HG03097 (cell line): ENCODE measurements at regions not wholly inside any gene's neighbourhood (a gene's known extent, or its start where the extent isn't known, plus 50 kb on each side); places are given as distances from the start of the nearest gene placed in this dataset.
"Not testable (repeated sequence)": the region's sequence is repeated elsewhere in the genome, so short reads cannot be mapped to it uniquely, and the experiment has no call there.

Experiments used
- ATAC-seq: cut with Tn5 transposase; IDR thresholded peaks from one replicate; pipeline ENCODE4 v1.9.1; 2021; ENCODE audit not compliant: unreplicated experiment, low FRiP score

DNA sequence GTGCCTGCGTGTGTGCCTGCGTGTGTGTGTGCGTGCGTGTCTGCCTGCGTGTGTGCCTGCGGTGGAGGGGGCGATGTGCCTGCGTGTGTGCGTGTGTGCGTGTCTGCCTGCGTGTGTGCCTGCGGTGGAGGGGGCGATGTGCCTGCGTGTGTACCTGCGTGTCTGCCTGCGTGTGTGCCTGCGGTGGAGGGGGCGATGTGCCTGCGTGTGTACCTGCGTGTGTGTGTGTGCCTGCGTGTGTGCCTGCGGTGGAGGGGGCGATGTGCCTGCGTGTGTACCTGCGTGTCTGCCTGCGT is 116.7 kb upstream of the ZNF516 start:
- ATAC-seq, result not testable (repeated sequence)

DNA sequence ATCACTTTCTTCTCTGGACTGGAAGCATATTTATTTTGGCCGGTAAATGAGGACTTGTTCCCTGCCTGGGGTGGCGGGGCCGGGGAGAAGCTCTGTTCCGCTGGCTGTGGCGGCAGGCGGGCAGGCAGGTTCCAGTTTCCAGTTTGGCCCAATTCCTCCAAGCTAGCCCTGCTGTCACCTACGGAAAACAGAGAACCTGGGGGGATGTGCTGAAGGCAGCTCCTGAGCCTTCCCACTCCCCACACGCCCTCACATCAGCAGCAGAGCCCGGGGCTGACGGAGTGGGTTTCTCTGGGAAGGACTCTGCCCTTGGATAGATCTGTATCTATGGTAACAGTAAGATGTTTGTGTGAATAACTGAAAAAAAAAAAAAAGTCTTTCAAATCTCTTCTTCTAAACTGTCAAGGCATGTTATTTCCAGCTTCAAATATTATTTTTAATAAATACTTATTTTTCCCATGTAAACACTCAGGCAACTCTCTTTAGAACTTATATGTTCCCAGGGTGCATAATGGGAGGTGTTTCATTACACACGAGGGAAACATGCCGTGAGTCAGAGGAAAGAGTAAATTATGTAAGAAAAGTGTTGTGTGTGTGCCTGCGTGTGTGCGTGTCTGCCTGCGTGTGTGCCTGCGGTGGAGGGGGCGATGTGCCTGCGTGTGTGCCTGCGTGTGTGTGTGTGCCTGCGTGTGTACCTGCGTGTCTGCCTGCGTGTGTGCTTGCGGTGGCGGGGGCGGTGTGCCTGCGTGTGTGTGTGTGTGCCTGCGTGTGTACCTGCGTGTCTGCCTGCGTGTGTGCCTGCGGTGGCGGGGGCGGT is 116.1 kb upstream of the ZNF516 start:
- ATAC-seq, result no peak

DNA sequence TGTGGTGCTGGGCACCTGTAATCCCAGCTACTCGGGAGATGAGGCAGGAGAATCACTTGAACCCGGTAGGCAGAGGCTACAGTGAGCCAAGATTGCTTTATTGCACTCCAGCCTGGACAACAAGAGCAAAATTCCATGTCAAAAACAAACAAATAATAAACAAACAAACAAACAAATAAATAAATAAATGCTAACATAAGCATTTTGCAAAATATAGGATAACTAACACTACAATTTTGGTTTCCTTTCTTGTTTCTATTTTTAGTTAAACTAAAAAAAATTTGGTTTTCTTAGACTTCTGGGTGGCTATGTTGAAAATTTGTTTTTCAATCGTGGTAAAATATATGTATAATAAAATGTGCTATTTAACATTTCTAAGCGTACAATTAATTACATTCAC is 115.0 kb upstream of the ZNF516 start:
- no peak for ATAC-seq

DNA sequence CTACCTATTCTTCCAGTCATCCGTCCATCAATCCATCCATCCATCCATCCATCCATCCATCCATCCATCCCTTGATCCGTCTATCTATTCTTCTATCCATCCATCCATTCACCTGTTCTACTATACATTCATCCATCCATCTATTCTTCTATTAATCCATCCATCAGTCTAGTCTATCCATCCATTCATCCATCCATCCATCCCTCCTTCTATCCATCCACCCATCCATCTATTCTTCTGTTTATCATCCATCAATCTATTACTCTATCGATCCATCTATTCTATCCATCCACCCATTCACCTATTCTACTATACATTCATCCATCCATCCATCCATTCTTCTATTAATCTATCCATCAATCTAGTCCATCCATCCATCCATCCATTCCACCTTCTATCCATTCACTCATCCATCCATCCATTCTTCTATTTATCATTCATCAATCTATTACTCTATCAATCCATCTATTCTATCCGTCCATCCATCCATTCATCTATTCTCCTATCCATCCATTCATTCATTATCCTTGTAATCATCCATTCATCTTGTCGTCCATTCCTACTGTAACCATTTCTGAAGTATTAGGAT is 110.4 kb upstream of the ZNF516 start:
- no peak for ATAC-seq

DNA sequence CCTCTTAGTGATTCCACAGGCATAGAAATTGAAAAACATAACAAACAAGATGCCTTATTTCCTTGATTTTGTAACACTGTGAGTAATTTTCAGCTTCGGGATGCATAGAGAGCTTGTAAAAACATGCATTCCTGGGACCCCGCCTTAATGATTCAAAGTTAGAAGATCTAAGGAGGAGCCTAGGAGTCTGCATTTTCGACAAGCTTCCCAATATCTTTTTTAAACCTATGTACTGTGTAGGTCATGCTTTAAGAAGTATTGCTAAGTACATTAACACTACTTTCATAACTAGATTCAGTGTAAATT is 109.8 kb upstream of the ZNF516 start:
- no peak for ATAC-seq

DNA sequence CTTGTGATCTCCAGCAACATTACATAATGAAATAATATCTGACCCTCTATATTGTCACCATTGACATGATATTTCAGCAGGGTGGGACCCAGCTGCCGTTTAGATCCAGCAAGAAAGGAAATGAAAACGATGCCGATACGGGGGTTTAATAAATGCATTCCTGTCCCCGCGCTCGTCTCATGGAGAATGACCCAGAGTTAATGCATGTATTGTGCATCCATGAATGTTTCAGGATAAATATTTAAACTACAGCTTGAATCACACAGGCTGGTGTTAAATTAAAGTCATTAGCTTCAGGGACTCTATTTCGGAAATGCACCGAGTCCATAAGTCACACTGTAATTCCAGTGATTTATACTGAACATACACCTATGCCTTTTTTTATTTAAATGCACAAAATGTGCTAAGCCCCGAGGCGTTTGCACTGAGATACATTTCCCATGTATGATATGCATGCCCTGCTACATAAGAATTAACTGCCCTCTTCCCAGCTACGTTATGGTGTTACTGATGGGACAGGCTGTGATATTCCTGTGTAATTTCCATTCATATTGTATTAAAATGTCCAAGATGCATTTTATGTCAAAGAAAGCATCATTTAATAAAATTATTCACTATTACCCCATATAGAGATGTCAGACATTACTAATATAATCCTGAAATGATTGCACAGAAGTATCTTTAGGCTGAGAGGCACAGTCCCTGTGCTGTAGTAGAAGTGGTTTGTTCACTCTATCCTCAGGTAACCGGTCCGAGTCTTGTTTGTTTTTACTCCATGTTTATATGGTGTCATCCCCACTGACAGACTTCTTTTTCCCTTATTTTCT is 109.3 kb upstream of the ZNF516 start:
- ATAC-seq, result no peak

DNA sequence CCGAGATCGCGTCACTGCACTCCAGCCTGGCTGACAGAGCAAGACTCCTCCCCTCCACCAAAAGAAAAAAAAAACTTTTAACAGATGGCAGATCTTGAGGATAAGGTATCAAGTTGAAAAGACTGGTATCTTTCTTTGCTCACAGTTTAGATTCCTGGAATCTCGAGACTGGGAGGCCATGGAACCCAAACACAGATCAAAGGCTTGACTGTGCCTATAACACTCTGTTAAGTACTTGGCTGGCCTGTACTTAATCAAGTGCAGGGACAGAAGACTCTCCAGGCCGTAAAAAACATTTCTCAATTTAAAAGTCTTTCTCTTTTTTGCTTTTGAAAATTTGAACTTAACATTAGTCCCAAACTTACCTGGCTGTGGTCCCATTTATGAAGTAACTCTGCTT is 107.1 kb upstream of the ZNF516 start:
- no peak for ATAC-seq

DNA sequence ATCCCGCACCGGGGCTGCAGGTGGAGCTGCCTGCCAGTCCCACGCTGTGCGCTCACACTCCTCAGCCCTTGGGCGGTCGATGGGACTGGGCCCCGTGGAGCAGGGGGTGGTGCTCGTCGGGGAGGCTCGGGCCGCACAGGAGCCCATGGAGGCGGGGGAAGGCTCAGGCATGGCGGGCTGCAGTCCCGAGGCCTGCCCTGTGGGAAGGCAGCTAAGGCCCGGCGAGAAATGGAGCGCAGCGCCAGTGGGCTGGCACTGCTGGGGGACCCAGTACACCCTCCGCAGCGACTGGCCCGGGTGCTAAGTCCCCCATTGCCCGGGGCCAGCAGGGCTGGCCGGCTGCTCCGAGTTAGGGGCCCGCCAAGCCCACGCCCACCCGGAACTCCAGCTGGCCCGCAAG is 105.0 kb upstream of the ZNF516 start:
- not testable (repeated sequence) for ATAC-seq

DNA sequence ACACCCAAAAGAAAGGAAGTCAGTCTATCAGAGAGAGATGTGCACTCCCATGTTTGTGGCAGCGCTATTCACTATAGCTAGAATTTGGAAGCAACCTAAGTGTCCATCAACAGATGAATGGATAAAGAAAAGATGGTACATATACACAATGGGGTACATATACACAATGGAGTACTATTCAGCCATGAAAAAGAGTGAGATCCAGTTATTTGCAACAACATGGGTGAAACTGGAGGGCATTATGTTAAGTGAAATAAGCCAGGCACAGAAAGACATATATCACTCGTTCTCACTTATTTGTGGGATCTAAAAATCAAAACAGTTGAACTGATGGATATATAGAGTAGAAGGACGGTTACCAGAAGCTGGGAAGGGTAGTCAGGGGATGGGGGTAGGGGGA is 99.9 kb upstream of the ZNF516 start:
- ATAC-seq, result no peak

DNA sequence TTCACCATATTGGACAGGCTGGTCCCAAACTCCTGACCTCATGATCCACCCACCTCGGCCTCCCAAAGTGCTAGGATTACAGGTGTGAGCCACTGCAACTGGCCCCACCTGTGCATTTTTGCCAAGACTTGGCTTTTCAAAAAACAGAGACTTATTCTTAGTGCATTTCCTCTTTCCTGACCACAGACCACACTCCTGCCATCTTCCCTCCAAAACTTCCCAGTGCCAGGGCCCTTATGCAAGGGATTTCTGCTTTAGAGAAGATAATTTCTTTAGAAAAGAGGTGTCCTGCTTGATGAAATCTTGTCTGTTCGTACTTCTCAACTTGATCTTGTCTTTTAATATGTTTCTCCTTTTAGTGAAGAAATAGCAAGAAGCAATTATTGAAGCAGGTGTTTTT is 98.8 kb upstream of the ZNF516 start:
- no peak for ATAC-seq

DNA sequence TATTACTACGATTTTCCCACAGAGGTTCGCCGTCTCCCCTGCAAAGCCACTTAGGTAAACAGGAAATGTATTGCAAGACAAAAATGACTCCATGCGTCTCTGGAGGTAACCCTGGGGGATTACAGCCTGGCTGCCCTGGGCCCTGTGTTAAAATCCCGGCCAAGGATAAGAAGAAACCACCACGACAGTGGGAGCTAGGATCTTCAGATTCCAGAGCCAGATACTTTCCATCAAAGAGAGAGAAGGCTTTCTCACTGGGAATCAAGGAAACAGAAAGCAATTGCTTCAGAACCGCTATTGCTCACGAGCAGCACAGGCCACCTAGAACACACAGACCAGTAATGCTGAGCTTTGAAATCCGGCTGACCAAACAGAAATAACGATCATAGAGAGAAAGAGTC is 97.9 kb upstream of the ZNF516 start:
- no peak for ATAC-seq

DNA sequence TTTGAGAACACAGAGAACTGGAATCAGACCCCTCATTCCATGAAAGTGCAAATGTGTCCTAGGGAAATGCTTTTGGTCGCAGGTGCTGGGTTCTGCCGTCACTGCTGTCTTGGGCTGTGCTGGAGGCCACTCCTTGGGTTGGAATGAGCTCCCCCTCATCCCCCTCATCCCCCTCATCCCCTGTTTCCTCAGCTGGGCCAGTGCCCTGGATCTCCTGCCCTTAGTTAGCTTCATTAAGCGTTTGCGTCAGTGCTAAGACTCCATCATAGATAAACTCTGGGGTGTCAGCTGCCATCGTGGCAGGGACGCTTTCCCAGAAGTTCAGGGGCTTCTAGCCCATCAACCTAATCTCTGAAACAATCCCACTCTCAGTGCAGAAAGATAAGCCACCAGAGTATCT is 97.1 kb upstream of the ZNF516 start:
- ATAC-seq, result no peak

DNA sequence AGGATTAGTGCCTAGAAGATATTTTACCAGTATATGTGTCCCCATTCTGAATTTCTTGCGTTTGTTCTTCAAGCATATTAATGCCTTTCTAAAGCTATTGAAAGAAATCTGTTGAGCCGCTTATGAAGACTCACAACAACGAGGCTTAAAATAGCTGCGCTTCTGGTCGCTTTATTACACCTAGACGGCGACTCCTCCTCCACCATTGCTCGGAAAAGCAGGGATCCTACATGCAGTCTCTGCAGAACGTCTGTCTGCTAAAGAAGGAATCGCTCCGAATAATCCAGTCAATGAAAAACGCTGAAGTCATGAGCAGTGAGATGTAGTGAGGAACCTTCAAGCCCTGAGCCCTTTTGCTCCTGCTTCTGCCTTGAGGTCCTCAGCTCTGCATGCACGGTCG is 94.8 kb upstream of the ZNF516 start:
- no peak for ATAC-seq

DNA sequence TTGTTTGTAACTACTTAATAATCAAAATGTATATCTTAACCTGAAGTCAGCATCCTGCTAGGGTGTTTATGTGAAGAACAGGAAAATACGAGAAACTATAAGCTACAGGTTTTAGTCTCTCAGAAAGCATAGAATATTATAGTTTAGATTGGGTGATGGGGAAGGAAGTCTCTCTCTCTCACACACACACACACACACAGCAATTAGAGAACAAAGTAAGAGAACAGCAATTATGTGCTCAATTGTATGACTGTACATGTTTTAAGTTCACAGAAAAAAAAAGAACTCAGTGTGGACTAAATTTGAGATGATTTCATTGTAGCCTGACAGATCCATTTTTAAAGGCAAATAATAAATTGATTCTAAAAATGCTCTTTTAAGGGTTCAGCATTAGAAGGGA is 94.3 kb upstream of the ZNF516 start:
- no peak for ATAC-seq

DNA sequence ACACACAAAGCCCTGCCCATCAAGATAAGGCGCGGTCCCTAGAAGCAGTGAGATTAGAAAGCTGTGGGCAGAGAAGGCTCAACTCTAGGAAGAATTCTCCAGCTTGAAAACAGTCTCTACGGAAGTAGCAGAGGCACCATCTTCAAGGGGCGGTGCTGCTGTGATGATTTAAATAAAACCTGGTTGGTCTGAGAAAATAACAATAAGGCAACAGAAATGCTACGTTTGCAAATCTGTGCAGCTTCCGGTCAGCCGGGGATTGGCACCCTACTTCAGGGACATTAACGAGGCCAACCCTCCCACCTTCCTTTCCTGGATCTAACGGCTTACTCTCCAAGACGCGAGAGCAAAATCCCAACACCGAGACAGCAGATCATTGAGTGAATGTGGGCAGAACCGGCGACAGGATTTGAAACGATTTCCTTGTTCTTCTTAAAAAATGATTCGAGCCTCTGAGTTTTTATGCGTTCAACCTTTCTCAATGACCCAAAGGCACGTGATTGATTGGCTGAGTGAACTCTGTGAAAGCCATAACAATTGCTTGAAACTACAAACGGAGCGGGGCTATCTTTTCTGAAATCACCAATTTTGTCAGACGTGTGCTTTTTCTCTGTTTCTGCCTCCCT is 93.7 kb upstream of the ZNF516 start:
- no peak for ATAC-seq

DNA sequence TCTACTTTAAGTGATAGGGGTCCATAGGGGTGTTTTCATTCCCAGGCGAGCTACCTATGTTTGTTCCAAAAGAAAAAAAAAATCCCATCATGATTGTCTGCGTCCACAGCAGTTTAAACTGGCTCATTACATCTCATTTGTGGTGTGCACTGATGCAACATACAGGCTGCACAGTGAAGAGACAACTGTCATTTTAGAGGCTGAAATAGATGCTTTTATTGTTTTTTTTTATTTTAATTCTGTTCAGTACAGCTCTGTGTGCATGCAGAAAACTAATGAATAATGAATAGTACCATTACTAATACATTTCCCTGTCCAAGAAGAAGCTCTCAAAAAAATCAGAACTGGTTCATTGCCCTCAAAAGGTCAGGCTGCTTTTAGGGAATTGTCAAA is 92.8 kb upstream of the ZNF516 start:
- no peak for ATAC-seq

DNA sequence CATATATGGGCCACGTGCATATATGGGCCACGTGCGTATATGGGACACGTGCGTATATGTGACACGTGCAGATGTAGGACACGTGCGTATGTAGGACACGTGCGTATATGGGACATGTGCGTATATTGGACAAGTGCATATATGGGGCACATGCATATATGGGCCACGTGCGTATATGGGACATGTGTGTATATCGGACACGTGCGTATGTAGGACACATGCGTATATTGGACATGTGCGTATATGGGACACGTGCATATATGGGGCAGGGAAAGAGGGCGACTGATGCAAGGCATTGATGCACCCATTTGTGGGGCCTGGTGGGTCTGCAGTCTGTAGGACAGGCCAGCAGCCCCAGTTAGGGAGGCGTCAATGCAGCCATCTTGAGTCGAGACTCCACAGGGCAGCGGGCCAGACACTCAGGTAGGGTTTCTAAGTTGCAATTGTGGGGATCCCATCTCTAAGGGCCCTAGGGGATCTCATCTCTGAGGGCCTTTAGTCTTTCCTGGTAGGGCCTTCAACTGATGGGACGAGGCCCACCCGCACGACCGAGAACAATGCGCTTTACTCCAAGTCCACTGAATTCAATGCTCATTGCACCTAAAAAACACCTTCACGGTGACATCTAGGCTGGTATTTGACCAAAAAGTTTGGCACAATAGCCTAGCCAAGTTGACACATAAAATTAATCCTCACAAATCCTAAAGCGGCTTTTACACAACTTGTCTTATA is 92.3 kb upstream of the ZNF516 start:
- ATAC-seq, result no peak

DNA sequence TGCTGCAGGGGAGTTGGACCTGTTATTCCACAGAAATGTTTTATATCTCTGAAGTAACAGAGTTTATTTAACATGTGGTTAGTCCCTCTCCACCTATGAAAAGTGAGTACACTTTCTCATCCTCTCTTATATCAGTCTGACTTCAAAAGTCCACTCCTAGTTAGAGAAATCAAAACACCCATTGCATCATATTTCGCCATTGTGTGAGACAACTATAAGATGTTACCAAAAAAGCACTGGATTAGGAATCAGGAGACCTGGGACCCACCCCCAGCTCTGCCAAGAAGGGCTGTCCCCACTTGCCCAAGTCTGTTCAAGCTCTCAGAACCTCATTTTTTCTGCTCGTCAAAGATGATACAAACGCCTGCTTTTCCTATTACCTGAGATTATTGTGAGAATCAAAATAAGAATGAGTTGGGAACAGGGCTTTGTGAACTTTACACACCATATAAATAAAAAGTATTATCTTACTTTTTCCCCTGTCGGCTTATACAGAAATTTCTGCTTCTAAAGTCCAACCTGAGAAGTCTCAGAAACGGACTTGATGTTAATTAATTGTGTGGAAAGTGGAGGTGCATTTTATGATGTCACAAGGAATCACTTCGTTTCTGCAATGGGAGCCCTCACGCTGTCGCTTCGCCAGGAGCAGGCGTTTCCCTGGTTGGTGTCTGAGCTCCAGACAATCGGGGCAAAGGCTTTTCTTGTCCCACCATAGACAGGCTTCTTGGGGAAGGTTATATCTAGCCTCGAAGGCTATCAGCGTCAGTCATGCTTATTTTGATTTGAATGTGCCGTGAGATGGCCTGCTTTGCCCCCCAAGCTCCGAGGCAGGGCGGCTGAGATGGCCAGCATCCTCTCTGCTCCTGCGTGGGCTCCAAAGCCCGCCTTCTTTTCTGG is 89.6 kb upstream of the ZNF516 start:
- ATAC-seq, result no peak

DNA sequence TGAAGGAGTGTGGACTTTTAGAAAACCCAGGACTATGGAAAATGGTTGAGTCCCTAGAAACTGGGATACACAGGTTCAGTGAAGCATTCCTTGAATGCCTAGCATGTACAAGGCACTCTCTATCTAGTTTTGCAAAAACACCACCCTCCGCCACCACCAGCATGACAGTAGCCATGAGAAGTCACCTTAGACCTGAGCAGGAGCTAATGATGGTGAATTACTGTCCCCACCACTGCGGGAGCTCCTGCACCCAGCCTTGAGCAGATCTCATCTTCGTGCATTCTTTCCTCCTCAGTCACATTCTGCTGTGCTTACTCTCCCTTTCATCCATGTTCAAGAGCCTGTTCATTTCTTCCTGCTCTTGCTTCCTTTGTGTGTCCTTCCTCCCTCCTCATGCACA is 86.2 kb upstream of the ZNF516 start:
- ATAC-seq, result no peak
